Activated T-helper 17 cell treated with anti-CD3 and anti-CD28 coated beads, Interleukin-2, amount 50 U/mL, for 72 hours (primary cell): ENCODE measurements at regions not wholly inside any gene's neighbourhood (a gene's known extent, or its start where the extent isn't known, plus 50 kb on each side); places are given as distances from the start of the nearest gene placed in this dataset.

ENCODE experiments used
- ATAC-seq: fragments of 150-1000 bp; cut with Tn5 transposase; replicated peaks from 2 replicates; pipeline ENCODE4 v1.10.0; 2021; ENCODE audit warnings: mild to moderate bottlenecking, moderate library complexity
- H3K27ac Mint-ChIP-seq: one replicate; pipeline ENCODE4 v1.8.0; 2022; ENCODE audit warnings: mixed read lengths
- H3K27me3 Mint-ChIP-seq: one replicate; pipeline ENCODE4 v1.8.0; 2022; ENCODE audit warnings: mixed read lengths
- H3K36me3 Mint-ChIP-seq: one replicate; pipeline ENCODE4 v1.8.0; 2022; ENCODE audit warnings: low read depth, mild to moderate bottlenecking, mixed read lengths
- H3K4me1 Mint-ChIP-seq: one replicate; pipeline ENCODE4 v1.8.0; 2022; ENCODE audit warnings: mixed read lengths
- H3K4me3 Mint-ChIP-seq: one replicate; pipeline ENCODE4 v1.8.0; 2022; ENCODE audit warnings: mild to moderate bottlenecking, mixed read lengths
- H3K9me3 Mint-ChIP-seq: one replicate; pipeline ENCODE4 v1.8.0; 2022; ENCODE audit warnings: mixed read lengths

DNA sequence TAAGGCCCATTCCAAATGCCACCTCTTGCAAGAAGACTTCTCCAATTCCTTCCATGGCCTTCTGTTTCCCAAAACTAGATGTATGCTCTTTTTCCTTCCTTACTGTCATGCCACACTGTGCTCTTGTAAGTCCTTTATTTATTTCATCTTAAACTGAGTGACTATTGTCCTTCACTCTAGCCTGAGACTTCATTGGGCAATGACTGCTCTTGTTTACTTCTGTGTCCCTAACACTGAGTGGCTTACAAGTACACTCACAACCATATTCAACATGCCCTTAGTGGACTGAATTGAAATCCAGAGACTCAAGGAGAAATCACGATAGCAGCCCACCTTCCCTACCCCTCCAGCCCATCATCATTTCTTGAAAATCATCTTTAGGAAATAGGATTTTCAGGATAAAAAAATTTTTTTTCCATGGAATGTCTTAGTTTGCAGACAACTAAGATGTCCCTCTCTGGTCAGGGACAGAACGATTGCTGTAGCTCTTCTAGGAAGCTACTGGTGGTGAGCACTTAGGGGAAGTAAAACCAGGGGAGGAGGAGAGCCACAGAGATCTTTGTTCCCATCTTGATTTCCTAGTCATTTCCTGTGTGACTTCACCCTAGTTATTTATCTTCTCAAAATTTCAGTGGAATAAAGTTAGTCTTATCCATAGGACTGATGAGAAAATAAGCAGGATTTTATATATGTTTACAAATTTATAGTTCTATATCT is 80.7 kb downstream of the CYRIA start:
- H3K4me3 Mint-ChIP-seq, result no peak overlapping the region
- no peaks in the 10 kb centered on the region for H3K9me3 Mint-ChIP-seq
- no peaks in the 10 kb centered on the region for H3K36me3 Mint-ChIP-seq
- no peaks in the 10 kb centered on the region for H3K4me1 Mint-ChIP-seq
- no peak overlapping the region for H3K27ac Mint-ChIP-seq
- ATAC-seq, result no peak
- peaks cover 6% of the 10 kb centered on the region for H3K27me3 Mint-ChIP-seq

DNA sequence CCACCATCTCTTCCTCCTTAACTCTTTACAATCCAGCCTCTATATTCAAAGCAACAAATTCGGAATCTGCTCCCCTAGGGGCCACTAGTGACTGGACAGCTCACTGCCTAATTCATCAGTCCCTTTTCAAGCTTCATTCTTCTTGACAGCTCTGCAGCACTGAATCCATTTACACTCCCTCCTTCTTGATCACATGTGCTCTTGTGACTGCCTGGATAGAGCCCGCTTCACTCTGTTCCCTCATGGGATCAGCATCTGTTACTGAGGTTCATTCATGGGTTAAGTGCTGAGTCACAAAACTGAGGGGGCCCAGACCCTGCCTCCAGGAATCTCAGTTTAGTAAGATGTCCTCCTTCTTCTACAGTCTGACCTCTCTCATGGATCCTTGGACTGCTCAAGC is 81.5 kb downstream of the CYRIA start:
- H3K4me3 Mint-ChIP-seq, result no peak overlapping the region
- no peak for ATAC-seq
- no peaks in the 10 kb centered on the region for H3K36me3 Mint-ChIP-seq
- no peak overlapping the region for H3K27ac Mint-ChIP-seq
- H3K4me1 Mint-ChIP-seq, result no peaks in the 10 kb centered on the region
- H3K27me3 Mint-ChIP-seq, result peaks cover 5% of the 10 kb centered on the region
- H3K9me3 Mint-ChIP-seq, result no peaks in the 10 kb centered on the region

DNA sequence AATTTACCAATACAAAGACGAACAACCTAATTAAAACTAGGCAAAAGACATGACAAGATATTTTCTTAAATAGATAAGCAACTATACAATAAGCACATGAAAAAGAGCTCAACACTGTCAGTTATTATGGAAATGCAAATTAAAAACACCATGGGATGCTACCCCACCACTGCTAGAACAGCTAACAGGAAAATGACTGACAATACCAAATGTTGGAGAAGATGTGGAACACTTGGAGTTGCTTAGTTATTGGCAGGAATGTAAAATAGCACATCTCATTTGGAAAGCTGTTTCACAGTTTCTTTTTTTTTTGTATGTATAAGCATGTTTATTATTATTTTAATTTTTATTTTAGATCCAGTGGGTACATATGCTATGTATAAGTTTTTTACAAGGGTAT is 84.4 kb downstream of the CYRIA start:
- no peaks in the 10 kb centered on the region for H3K9me3 Mint-ChIP-seq
- H3K4me1 Mint-ChIP-seq, result no peaks in the 10 kb centered on the region
- no peak overlapping the region for H3K27ac Mint-ChIP-seq
- H3K27me3 Mint-ChIP-seq, result peaks cover 5% of the 10 kb centered on the region
- ATAC-seq, result no peak
- H3K4me3 Mint-ChIP-seq, result no peak overlapping the region
- no peaks in the 10 kb centered on the region for H3K36me3 Mint-ChIP-seq

DNA sequence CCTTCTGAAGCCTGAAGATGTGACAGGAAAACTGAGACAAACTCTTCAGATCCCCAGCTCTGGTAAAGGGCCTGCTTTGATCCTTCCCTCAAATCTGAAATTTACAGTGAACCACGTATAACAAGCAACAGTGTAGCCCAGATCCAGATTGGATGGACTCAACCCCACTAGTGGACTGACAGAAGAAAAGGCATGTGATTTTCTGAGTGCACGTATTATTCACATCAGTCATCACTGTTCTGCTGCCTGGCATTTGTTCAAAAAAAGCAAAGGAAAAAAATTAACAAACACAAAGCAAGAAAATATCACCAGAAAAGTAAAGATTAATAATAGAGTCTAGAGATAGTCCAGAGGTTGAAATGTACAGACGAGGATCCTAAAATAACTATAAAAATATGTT is 87.6 kb downstream of the CYRIA start:
- Mint-ChIP-seq H3K4me3 (no peak overlapping the region), H3K27me3 (peaks cover 3% of the 10 kb centered on the region)
- ATAC-seq, result no peak

GRCh38 chr2:16570516-16570915 is 95.1 kb downstream of the CYRIA start:
- H3K27me3 Mint-ChIP-seq, result peaks cover 19% of the 10 kb centered on the region
- no peaks in the 10 kb centered on the region for H3K9me3 Mint-ChIP-seq
- no peak overlapping the region for H3K27ac Mint-ChIP-seq
- H3K4me1 Mint-ChIP-seq, result no peaks in the 10 kb centered on the region
- H3K36me3 Mint-ChIP-seq, result no peaks in the 10 kb centered on the region
- no peak for ATAC-seq
- no peak overlapping the region for H3K4me3 Mint-ChIP-seq

More for the DNA sequence above, 87.6 kb downstream of the CYRIA start:
- H3K27ac Mint-ChIP-seq, result no peak overlapping the region
- H3K4me1 Mint-ChIP-seq, result no peaks in the 10 kb centered on the region
- H3K9me3 Mint-ChIP-seq, result no peaks in the 10 kb centered on the region
- no peaks in the 10 kb centered on the region for H3K36me3 Mint-ChIP-seq

DNA sequence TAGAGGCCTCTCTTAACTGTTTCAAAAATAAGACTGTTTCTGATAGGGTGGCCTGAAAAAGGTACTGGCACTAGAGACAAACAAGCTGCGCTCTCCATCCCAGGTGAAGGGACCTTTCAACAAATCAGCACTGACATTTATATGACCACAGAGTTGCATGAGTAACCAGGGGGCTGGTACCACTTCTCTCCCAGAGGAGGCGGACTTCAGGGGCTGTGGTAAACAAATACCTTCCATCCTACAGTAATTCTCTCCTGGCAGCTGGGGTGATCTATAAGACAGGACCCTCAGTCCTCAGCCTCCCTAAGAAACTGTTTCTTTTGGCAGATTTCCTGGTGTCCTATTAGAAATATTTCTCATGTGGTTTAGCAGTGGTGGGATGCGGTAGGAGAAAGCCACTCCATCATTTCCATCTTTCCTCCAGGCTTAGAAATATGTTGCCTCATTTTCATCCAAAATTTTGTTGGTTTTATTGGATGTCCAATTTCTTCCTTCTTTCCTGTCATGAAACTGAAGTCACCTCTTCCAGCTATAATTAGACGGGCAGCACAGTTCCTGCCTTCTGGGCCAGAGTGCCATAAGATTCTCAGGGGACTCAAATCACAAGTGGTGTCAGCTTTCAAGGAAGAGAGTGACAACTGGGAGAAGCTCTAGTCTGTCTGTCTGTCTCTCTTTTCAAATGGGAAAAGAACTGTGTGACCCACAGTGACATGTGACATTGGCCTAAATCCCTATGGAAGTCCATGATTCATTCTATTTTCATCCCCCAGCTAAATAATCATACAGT is 96.4 kb downstream of the CYRIA start:
- Mint-ChIP-seq H3K36me3 (no peaks in the 10 kb centered on the region), H3K4me1 (no peaks in the 10 kb centered on the region), H3K27ac (no peak overlapping the region), H3K27me3 (peaks cover 21% of the 10 kb centered on the region), H3K4me3 (no peak overlapping the region), H3K9me3 (no peaks in the 10 kb centered on the region)
- ATAC-seq, result no peak

DNA sequence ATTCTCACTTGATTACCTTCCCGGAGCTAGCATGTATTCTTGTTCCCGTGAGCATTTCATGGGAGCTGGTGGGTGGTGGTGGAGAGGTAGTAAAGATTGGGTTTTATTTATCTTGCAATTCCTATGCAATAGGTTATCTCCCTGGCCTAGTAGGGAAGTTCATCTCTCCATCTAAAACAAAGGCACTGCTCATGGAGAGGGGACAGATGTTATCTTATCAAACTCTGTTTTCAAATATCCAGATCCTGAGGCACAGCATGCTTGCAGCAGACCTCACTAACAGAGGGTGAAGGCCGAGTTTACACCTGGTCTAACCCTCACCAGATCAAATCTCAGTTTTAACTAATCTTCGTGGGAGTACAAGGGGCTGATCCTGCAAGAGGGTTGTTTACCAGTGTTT is 98.9 kb downstream of the CYRIA start:
- no peaks in the 10 kb centered on the region for H3K36me3 Mint-ChIP-seq
- H3K9me3 Mint-ChIP-seq, result no peaks in the 10 kb centered on the region
- ATAC-seq, result no peak
- no peaks in the 10 kb centered on the region for H3K4me1 Mint-ChIP-seq
- no peak overlapping the region for H3K4me3 Mint-ChIP-seq
- H3K27ac Mint-ChIP-seq, result no peak overlapping the region
- H3K27me3 Mint-ChIP-seq, result peaks cover 16% of the 10 kb centered on the region

DNA sequence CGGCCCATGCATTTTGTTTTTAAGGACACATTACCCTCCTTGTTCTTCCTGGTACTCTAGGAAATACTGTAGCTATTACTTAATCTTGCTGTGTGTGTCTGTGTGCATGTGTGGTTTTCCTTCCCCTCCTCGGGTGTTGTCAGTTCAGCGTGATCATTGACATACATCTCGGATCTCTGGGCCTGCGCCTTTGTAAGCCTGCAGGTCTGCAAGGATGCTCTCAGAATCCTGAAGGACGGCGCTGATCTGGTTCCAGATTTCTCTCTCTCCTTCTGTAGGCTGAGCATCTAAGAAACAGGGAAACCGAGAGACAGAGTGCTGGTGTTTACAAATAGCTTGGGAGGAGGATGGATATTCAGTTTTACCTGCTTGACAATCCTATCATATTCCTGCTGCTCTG is 100.2 kb downstream of the CYRIA start:
- H3K9me3 Mint-ChIP-seq, result no peaks in the 10 kb centered on the region
- no peak overlapping the region for H3K4me3 Mint-ChIP-seq
- no peaks in the 10 kb centered on the region for H3K36me3 Mint-ChIP-seq
- no peak overlapping the region for H3K27ac Mint-ChIP-seq
- no peaks in the 10 kb centered on the region for H3K4me1 Mint-ChIP-seq
- no peak for ATAC-seq
- H3K27me3 Mint-ChIP-seq, result peaks cover 10% of the 10 kb centered on the region

- no peaks in the 10 kb centered on the region for H3K36me3 Mint-ChIP-seq
- H3K4me1 Mint-ChIP-seq, result no peaks in the 10 kb centered on the region
- peaks cover 3% of the 10 kb centered on the region for H3K27me3 Mint-ChIP-seq
- no peak for ATAC-seq
- no peak overlapping the region for H3K4me3 Mint-ChIP-seq
- H3K9me3 Mint-ChIP-seq, result no peaks in the 10 kb centered on the region
- H3K27ac Mint-ChIP-seq, result no peak overlapping the region
Measured at GRCh38 chr2:16561676-16562075, 104.0 kb downstream of the CYRIA start.

- no peak overlapping the region for H3K27ac Mint-ChIP-seq
- H3K4me3 Mint-ChIP-seq, result no peak overlapping the region
- ATAC-seq, result no peak
- no peaks in the 10 kb centered on the region for H3K36me3 Mint-ChIP-seq
- peaks cover 7% of the 10 kb centered on the region for H3K27me3 Mint-ChIP-seq
- no peaks in the 10 kb centered on the region for H3K4me1 Mint-ChIP-seq
- no peaks in the 10 kb centered on the region for H3K9me3 Mint-ChIP-seq
Measured at GRCh38 chr2:16561251-16561650, 104.4 kb downstream of the CYRIA start.

DNA sequence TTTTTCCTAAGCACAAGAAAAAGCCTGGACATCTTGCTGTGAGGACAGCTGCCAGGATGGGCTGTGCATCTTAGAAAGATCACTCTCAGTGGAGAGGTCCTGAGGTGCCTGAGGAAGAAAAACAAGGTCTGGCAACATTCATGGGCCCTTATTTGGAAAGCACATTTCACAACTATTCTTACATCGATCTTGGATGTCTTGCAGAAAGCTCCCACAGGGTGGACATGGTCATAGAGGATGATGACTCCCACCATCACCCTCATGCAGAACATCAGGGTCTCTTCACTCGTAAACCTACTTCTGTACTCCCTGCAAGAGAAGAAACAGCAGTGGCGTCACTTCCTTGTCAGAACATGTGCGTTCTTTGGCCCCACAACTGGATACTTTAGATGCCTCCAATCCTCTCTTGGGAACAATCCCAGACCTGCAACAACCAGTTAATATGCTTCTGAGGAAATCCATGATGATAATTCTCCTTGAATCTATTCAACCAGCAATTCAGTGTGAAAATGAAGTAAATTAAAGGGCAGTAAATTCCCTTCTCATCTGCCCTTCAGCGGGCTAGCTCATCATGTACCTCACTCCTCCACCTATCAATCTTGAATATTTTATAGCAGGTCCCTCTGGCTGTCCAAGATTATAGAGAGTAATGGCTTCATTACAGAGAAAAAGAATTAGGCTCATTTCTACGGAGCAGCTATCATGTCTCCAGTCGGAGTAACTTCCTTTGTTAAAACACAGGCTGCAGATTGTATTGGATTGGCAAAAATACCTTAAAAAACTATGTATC is 106.2 kb downstream of the CYRIA start:
- Mint-ChIP-seq H3K27ac (no peak overlapping the region), H3K9me3 (no peaks in the 10 kb centered on the region), H3K4me1 (no peaks in the 10 kb centered on the region), H3K27me3 (peaks cover 5% of the 10 kb centered on the region), H3K4me3 (no peak overlapping the region), H3K36me3 (no peaks in the 10 kb centered on the region)
- no peak for ATAC-seq

DNA sequence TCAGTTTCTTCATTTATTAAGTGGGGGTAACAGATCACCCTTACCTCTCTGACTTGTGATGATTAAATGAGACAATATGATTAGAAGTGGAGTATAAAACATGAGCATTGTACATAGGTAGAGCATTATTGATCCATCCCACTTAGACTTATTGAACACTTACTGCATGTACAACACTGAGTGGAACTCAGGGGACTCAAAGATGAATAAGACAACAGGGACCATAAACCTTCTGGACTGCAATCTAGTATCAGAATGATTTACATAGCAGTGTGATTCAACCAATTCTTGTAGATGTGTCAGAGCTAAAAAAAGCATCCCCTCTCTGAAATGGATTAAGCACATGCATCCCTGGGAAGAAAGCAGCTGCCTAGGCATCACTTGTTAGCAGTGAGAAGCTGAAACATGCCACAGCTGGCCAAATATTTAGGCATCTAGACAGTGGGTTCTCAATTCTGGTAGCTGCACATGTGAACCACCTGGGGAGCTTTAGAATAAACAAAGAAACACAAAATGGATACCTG is 111.5 kb downstream of the CYRIA start:
- H3K36me3 Mint-ChIP-seq, result no peaks in the 10 kb centered on the region
- no peak overlapping the region for H3K27ac Mint-ChIP-seq
- no peaks in the 10 kb centered on the region for H3K4me1 Mint-ChIP-seq
- H3K27me3 Mint-ChIP-seq, result peaks cover 5% of the 10 kb centered on the region
- no peaks in the 10 kb centered on the region for H3K9me3 Mint-ChIP-seq
- no peak for ATAC-seq
- no peak overlapping the region for H3K4me3 Mint-ChIP-seq

- no peak overlapping the region for H3K27ac Mint-ChIP-seq
- H3K9me3 Mint-ChIP-seq, result no peaks in the 10 kb centered on the region
- H3K4me1 Mint-ChIP-seq, result no peaks in the 10 kb centered on the region
- ATAC-seq, result no peak
- no peaks in the 10 kb centered on the region for H3K36me3 Mint-ChIP-seq
- H3K4me3 Mint-ChIP-seq, result no peak overlapping the region
- peaks cover 5% of the 10 kb centered on the region for H3K27me3 Mint-ChIP-seq
Measured at GRCh38 chr2:16553226-16553625, 112.4 kb downstream of the CYRIA start.

DNA sequence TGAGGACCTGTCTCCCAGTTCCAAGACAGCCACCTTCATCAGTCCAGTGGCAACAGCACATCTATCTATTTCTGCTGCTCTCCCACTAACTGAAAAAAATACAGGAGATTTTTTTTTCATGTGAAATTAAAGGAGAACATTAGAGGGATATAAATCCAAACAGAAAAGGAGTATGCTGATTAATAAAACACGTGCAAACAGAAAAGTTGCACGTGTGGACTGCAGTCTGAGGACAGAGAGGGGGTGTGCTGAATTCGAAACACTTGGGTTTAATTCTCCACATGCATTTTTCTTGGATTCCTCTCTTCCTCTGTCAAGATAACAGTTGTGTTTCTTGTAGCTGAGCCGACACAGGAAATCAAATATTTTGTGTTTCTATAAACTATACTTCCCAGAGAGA is 113.4 kb downstream of the CYRIA start:
- H3K4me3 Mint-ChIP-seq, result no peak overlapping the region
- H3K36me3 Mint-ChIP-seq, result no peaks in the 10 kb centered on the region
- H3K9me3 Mint-ChIP-seq, result no peaks in the 10 kb centered on the region
- ATAC-seq, result no peak
- H3K4me1 Mint-ChIP-seq, result no peaks in the 10 kb centered on the region
- no peak overlapping the region for H3K27ac Mint-ChIP-seq
- H3K27me3 Mint-ChIP-seq, result peaks cover 5% of the 10 kb centered on the region
